GM12864 (cell line): ENCODE measurements at regions not wholly inside any gene's neighbourhood (a gene's known extent, or its start where the extent isn't known, plus 50 kb on each side); places are given as distances from the start of the nearest gene placed in this dataset.

Source experiments
- DNase-seq: peaks from one replicate; pipeline ENCODE4 v3.0.0-alpha.2; 2011; ENCODE audit warnings: low read depth
- H3K4me3 ChIP-seq: 2 replicates; pipeline ENCODE4 v1.5.1; 2011; ENCODE audit warnings: mild to moderate bottlenecking, low read depth, low read length, control low read depth
- CTCF ChIP-seq: IDR thresholded peaks from 2 replicates; pipeline ENCODE4 v1.5.1; 2011; ENCODE audit warnings: low read depth, mild to moderate bottlenecking, moderate library complexity, low read length, control low read depth, inconsistent platforms; ENCODE audit errors: missing control alignments

- H3K4me3 ChIP-seq = no peak overlapping the region
- no peak for DNase-seq
- TF ChIP-seq CTCF = no peak
Observed at GRCh38 chr12:20125276-20125798, 243.0 kb upstream of the PDE3A start.

GRCh38 chr12:20126601-20127000, 241.7 kb upstream of the PDE3A start:
- DNase-seq = no peak
- no peak for TF ChIP-seq CTCF
- H3K4me3 ChIP-seq = no peak overlapping the region

DNA sequence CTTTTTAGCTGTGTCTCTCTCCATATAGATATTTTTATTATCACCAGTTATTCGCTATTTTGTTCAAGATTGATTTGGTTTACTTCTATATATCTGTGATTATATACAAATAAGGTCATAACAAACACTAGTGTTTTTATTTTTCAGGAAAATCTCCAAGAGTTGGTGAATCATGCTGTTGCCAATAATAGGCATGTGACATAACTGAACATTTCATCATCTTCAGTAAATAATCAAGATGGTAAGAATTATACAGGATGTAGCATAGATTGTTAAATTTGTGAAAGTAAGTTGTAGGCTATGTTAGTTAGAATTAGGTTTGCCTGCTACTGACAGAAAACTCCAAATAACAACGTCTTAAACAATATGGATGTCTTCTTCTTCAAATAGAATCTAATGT, 240.9 kb upstream of the PDE3A start:
- no peak overlapping the region for H3K4me3 ChIP-seq
- TF ChIP-seq CTCF = no peak
- DNase-seq = no peak

- DNase-seq = no peak
- TF ChIP-seq CTCF = no peak
- H3K4me3 ChIP-seq = no peak overlapping the region
Observed at GRCh38 chr12:20128928-20129327, 239.4 kb upstream of the PDE3A start.

DNA sequence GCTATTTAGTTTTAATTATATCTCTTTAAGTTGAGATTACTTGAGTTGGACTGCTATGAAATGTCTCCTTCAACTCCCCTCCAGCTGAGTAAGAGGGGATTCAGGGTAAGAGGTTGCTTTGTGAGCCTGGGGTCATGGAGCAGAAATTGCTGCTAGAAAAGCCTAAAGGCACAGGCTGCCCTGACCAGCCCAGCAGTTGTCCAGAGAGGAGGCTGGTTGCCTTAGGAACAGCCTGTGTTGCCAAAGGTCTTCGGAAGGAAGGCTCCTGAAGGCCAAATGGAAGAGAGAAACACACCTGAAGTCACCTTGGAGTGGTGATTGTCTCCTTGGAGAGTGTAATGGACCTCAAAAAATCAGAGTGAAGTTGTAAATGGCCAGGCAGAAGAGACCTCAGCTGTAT, 235.5 kb upstream of the PDE3A start:
- H3K4me3 ChIP-seq = no peak overlapping the region
- no peak for DNase-seq
- TF ChIP-seq CTCF = no peak

DNA sequence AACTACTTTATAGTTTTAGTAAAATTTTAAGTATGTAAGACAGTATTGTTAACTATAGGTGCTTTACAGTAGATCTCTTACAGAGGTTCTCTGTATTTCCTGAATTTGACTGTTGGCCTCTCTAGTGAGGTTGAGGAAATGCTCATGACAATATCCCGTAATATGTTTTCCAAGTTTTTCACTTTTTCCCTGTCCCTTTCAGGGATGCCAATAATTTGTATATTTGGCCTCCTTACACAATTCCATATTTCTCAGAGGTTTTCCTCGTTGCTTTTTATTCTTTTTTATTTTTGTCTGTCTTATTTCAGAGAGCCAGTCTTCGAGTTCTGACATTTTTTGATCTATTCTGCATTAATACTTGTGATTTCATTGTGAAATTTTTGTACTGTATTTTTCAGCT, 233.7 kb upstream of the PDE3A start:
- no peak for TF ChIP-seq CTCF
- H3K4me3 ChIP-seq = no peak overlapping the region
- no peak for DNase-seq

DNA sequence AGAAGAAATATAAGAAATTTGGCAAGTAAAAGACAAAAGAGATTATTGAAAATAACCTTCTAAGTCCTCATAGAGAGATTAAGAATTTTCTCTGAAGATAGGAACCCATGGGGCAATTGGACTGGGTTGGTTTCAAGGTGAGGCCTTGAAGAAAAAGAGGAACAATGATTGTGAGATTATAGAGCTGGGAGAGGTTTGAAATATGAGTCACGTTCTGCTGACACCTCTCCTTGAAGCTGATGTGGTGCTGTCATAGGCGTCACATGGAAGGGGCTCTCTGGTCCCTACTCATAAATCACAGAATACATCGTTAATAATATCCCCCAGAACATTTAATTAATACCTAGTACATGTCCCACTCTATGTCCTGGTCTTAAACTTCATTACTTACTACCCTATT, 227.6 kb upstream of the PDE3A start:
- DNase-seq = no peak
- TF ChIP-seq CTCF = no peak
- H3K4me3 ChIP-seq = no peak overlapping the region
